ENCODE measurements at regions not wholly inside any gene's neighbourhood (a gene's known extent, or its start where the extent isn't known, plus 50 kb on each side); places are given as distances from the start of the nearest gene placed in this dataset.

GRCh38 chrX:38896724-38897298 is 95.6 kb downstream of the MID1IP1 start:
- no peak for TF ChIP-seq CTCF (IDR thresholded peaks at IDR 0.05; ENCODE audit: unreplicated experiment)
- Mint-ChIP-seq H3K4me1 (ENCODE audit: low read depth) (peaks cover 28% of the 10 kb centered on the region), H3K4me3 (ENCODE audit: low read depth) (no peak overlapping the region), H3K27ac (no peak overlapping the region), H3K27me3 (no peaks in the 10 kb centered on the region), H3K9me3 (ENCODE audit: low read depth) (peaks cover 31% of the 10 kb centered on the region), H3K36me3 (ENCODE audit: insufficient read depth) (no peaks in the 10 kb centered on the region)
- no peak for DNase-seq (ENCODE audit: low spot score, unreplicated experiment)

GRCh38 chrX:38898261-38898660 is 97.0 kb downstream of the MID1IP1 start:
- Mint-ChIP-seq H3K4me3 (ENCODE audit: low read depth) (no peak overlapping the region), H3K36me3 (ENCODE audit: insufficient read depth) (no peaks in the 10 kb centered on the region), H3K27ac (no peak overlapping the region), H3K4me1 (ENCODE audit: low read depth) (peaks cover 20% of the 10 kb centered on the region), H3K27me3 (no peaks in the 10 kb centered on the region), H3K9me3 (ENCODE audit: low read depth) (peaks cover 23% of the 10 kb centered on the region)
- no peak for TF ChIP-seq CTCF (IDR thresholded peaks at IDR 0.05; ENCODE audit: unreplicated experiment)
- DNase-seq (ENCODE audit: low spot score, unreplicated experiment), result no peak

GRCh38 chrX:38899650-38900049 is 98.4 kb downstream of the MID1IP1 start:
- peaks cover 19% of the 10 kb centered on the region for H3K4me1 Mint-ChIP-seq (ENCODE audit: low read depth)
- H3K27me3 Mint-ChIP-seq, result no peaks in the 10 kb centered on the region
- no peak overlapping the region for H3K27ac Mint-ChIP-seq
- no peak for DNase-seq (ENCODE audit: low spot score, unreplicated experiment)
- no peaks in the 10 kb centered on the region for H3K36me3 Mint-ChIP-seq (ENCODE audit: insufficient read depth)
- peaks cover 20% of the 10 kb centered on the region for H3K9me3 Mint-ChIP-seq (ENCODE audit: low read depth)
- no peak for TF ChIP-seq CTCF (IDR thresholded peaks at IDR 0.05; ENCODE audit: unreplicated experiment)
- H3K4me3 Mint-ChIP-seq (ENCODE audit: low read depth), result no peak overlapping the region

GRCh38 chrX:38900719-38901118 is 99.5 kb downstream of the MID1IP1 start:
- Mint-ChIP-seq H3K4me1 (ENCODE audit: low read depth) (peaks cover 20% of the 10 kb centered on the region), H3K27ac (no peak overlapping the region), H3K4me3 (ENCODE audit: low read depth) (no peak overlapping the region), H3K36me3 (ENCODE audit: insufficient read depth) (no peaks in the 10 kb centered on the region), H3K9me3 (ENCODE audit: low read depth) (peaks cover 13% of the 10 kb centered on the region), H3K27me3 (no peaks in the 10 kb centered on the region)
- TF ChIP-seq CTCF (IDR thresholded peaks at IDR 0.05; ENCODE audit: unreplicated experiment), result no peak
- no peak for DNase-seq (ENCODE audit: low spot score, unreplicated experiment)

GRCh38 chrX:38902972-38903492 is 101.8 kb downstream of the MID1IP1 start:
- Mint-ChIP-seq H3K27me3 (no peaks in the 10 kb centered on the region), H3K4me1 (ENCODE audit: low read depth) (peaks cover 19% of the 10 kb centered on the region), H3K36me3 (ENCODE audit: insufficient read depth) (no peaks in the 10 kb centered on the region), H3K27ac (no peak overlapping the region), H3K9me3 (ENCODE audit: low read depth) (peaks cover 12% of the 10 kb centered on the region), H3K4me3 (ENCODE audit: low read depth) (no peak overlapping the region)
- DNase-seq (ENCODE audit: low spot score, unreplicated experiment), result no peak
- TF ChIP-seq CTCF (IDR thresholded peaks at IDR 0.05; ENCODE audit: unreplicated experiment), result no peak
